Activated CD4-positive, CD25-positive, alpha-beta regulatory T cell treated with anti-CD3 and anti-CD28 coated beads, Interleukin-2, amount 50 U/mL, for 16 hours (primary cell): ENCODE measurements at regions not wholly inside any gene's neighbourhood (a gene's known extent, or its start where the extent isn't known, plus 50 kb on each side); places are given as distances from the start of the nearest gene placed in this dataset.
"Not testable (repeated sequence)": the region's sequence is repeated elsewhere in the genome, so short reads cannot be mapped to it uniquely, and the experiment has no call there.

Experiments
- DNase-seq: peaks from one replicate; pipeline ENCODE4 v3.0.0-alpha.2; 2020; ENCODE audit warnings: low read depth, low spot score

GRCh38 chr6:134784336-134784735 lies 165.6 kb downstream of the ALDH8A1 start:
- no peak for DNase-seq

GRCh38 chr6:134778431-134778830 lies 171.5 kb downstream of the ALDH8A1 start:
- no peak for DNase-seq

- no peak for DNase-seq
These were observed 175.7 kb downstream of the ALDH8A1 start for GRCh38 chr6:134774201-134774638.

- DNase-seq: no peak
These were observed 177.1 kb downstream of the ALDH8A1 start for GRCh38 chr6:134772671-134773360.

GRCh38 chr6:134768931-134769330 lies 181.0 kb downstream of the ALDH8A1 start:
- DNase-seq: no peak

GRCh38 chr6:134766497-134766896 lies 183.4 kb downstream of the ALDH8A1 start:
- DNase-seq: no peak

- DNase-seq: no peak
These were observed 185.2 kb downstream of the ALDH8A1 start for GRCh38 chr6:134764741-134765140.

- not testable (repeated sequence) for DNase-seq
These were observed 186.3 kb downstream of the ALDH8A1 start for GRCh38 chr6:134763575-134763974.

GRCh38 chr6:134758621-134759020 lies 191.3 kb downstream of the ALDH8A1 start:
- no peak for DNase-seq

GRCh38 chr6:134757911-134758361 lies 192.0 kb downstream of the ALDH8A1 start:
- no peak for DNase-seq

GRCh38 chr6:134756374-134757025 lies 193.4 kb downstream of the ALDH8A1 start:
- no peak for DNase-seq

- no peak for DNase-seq
These were observed 195.7 kb downstream of the ALDH8A1 start for GRCh38 chr6:134754013-134754690.

GRCh38 chr6:134753001-134753400 lies 196.9 kb downstream of the ALDH8A1 start:
- no peak for DNase-seq

- no peak for DNase-seq
These were observed 197.5 kb downstream of the ALDH8A1 start for GRCh38 chr6:134752445-134752844.

- DNase-seq: no peak
These were observed 199.2 kb downstream of the ALDH8A1 start for GRCh38 chr6:134750669-134751068.

- no peak for DNase-seq
These were observed 201.4 kb downstream of the ALDH8A1 start for GRCh38 chr6:134748484-134748883.

GRCh38 chr6:134747197-134747596 lies 202.7 kb downstream of the ALDH8A1 start:
- not testable (repeated sequence) for DNase-seq

GRCh38 chr6:134746140-134746539 lies 203.8 kb downstream of the ALDH8A1 start:
- no peak for DNase-seq

GRCh38 chr6:134745192-134745591 lies 204.7 kb downstream of the ALDH8A1 start:
- DNase-seq: not testable (repeated sequence)

- DNase-seq: no peak
These were observed 205.6 kb downstream of the ALDH8A1 start for GRCh38 chr6:134744301-134744700.

GRCh38 chr6:134741200-134741536 lies 208.7 kb downstream of the ALDH8A1 start:
- DNase-seq: no peak

- no peak for DNase-seq
These were observed 209.3 kb downstream of the ALDH8A1 start for GRCh38 chr6:134740473-134741199.
